HCT116 (cell line): ENCODE measurements at regions not wholly inside any gene's neighbourhood (a gene's known extent, or its start where the extent isn't known, plus 50 kb on each side); places are given as distances from the start of the nearest gene placed in this dataset.

Source experiments
- ATAC-seq: fragments of 200-7000 bp; cut with Tn5 transposase; 2 replicates; pipeline ENCODE4 v1.9.1; 2020; ENCODE audit warnings: mild to moderate bottlenecking, moderate library complexity
- BruUV-seq: library from RNA; stranded (reverse); fragments of 400-500 nt; replicated peaks from 2 replicates; lab custom pipeline; 2021; lab: Mats Ljungman, UMichigan
- CTCF ChIA-PET: fragments of 300-600 bp; sonication (Branson Sonifier 250); formaldehyde crosslinking; loops from one replicate; lab custom pipeline; 2021; ENCODE audit warnings: antibody characterized with exemption; lab: Charles Lee
- POLR2A ChIA-PET: fragments of 300-600, 350-600 bp; sonication (Branson Sonifier 250); formaldehyde crosslinking; loops from one replicate; lab custom pipeline; 2021; ENCODE audit warnings: antibody characterized with exemption; lab: Charles Lee
- RAD21 ChIA-PET, 2 experiments: fragments of 300-600 bp; sonication (Branson Sonifier 250); formaldehyde crosslinking; loops; one replicate each; lab custom pipeline; 2023; ENCODE audit warnings: low total read pairs in 2 of 2; ENCODE audit not compliant: uncharacterized antibody in 2 of 2, unreplicated experiment in 2 of 2, low non-redundant PET in 1 of 2; lab: Charles Lee
- DNase-seq: peaks from one replicate; pipeline ENCODE4 v3.0.0-alpha.2; 2010; ENCODE audit warnings: low read depth, low spot score
- H2AFZ ChIP-seq: fragments of 200-600 bp; shearing (Covaris generic), sonication (generic); 2 replicates; pipeline ENCODE4 v1.6.1; 2017; ENCODE audit warnings: low read depth, mixed run types, mixed read lengths, antibody characterized with exemption, low read length; ENCODE audit not compliant: poor library complexity, severe bottlenecking
- H3K27ac ChIP-seq: 2 replicates; pipeline ENCODE4 v1.5.1; 2012; ENCODE audit warnings: low read depth, low read length
- H3K27me3 ChIP-seq: fragments of 200-600 bp; sonication (generic); 2 replicates; pipeline ENCODE4 v1.6.1; 2016; ENCODE audit warnings: mixed run types, low read length, mixed read lengths; ENCODE audit not compliant: insufficient read depth
- H3K36me3 ChIP-seq, 2 experiments: fragments of 200-500 bp in 1 of 2; fragments of 200-600 bp in 1 of 2; sonication (Bioruptor generic) in 1 of 2; sonication (generic) in 1 of 2; 2 replicates each; pipeline versions ENCODE4 v1.5.1 to v1.6.1; 2014 to 2016; ENCODE audit warnings: low read length in 2 of 2, inconsistent platforms in 1 of 2, mixed read lengths in 1 of 2, mixed run types in 1 of 2; ENCODE audit not compliant: insufficient read depth in 2 of 2, control insufficient read depth in 1 of 2
- H3K4me1 ChIP-seq, 2 experiments: fragments of 200-600 bp in 1 of 2; sonication (generic) in 1 of 2; 2 replicates each; pipeline versions ENCODE4 v1.5.1 to v1.6.1; 2012 to 2017; ENCODE audit warnings: low read length in 2 of 2, inconsistent platforms in 1 of 2, mild to moderate bottlenecking in 1 of 2, mixed read lengths in 1 of 2, mixed run types in 1 of 2, moderate library complexity in 1 of 2; ENCODE audit not compliant: insufficient read depth in 2 of 2, control insufficient read depth in 1 of 2
- H3K4me2 ChIP-seq: fragments of 200-600 bp; sonication (generic); 2 replicates; pipeline ENCODE4 v1.6.1; 2017; ENCODE audit warnings: mixed run types, low read length, mixed read lengths
- H3K4me3 ChIP-seq, 2 experiments: fragments of 200-600 bp in 1 of 2; sonication (generic) in 1 of 2; replicated peaks in 1 of 2; 2 replicates each; pipeline ENCODE4 v1.5.1; 2011 to 2016; ENCODE audit warnings: low read length in 2 of 2, control low read depth in 1 of 2, low read depth in 1 of 2, mild to moderate bottlenecking in 1 of 2, mixed read lengths in 1 of 2, mixed run types in 1 of 2
- H3K79me2 ChIP-seq: fragments of 200-600 bp; sonication (generic); 2 replicates; pipeline ENCODE4 v1.6.1; 2017; ENCODE audit warnings: mild to moderate bottlenecking, mixed run types, low read length, moderate library complexity, mixed read lengths; ENCODE audit not compliant: insufficient read depth
- H3K9ac ChIP-seq: fragments of 200-600 bp; sonication (generic); 2 replicates; pipeline ENCODE4 v1.6.1; 2016; ENCODE audit warnings: low read length, mixed read lengths
- H3K9me2 ChIP-seq: fragments of 200-600 bp; sonication (generic), shearing (Covaris generic); 2 replicates; pipeline ENCODE4 v1.6.1; 2017; ENCODE audit warnings: mixed run types, mild to moderate bottlenecking, moderate library complexity; ENCODE audit not compliant: insufficient read depth
- H3K9me3 ChIP-seq, 2 experiments: fragments of 200-500 bp in 1 of 2; fragments of 200-600 bp in 1 of 2; sonication (Bioruptor generic) in 1 of 2; sonication (generic) in 1 of 2; 2 replicates each; pipeline ENCODE4 v1.6.1; 2014 to 2017; ENCODE audit warnings: low read length in 2 of 2, mixed read lengths in 2 of 2, inconsistent platforms in 1 of 2, low read depth in 1 of 2, mild to moderate bottlenecking in 1 of 2, mixed run types in 1 of 2, moderate library complexity in 1 of 2; ENCODE audit not compliant: control insufficient read depth in 1 of 2, insufficient read depth in 1 of 2
- H4K20me1 ChIP-seq: fragments of 200-600 bp; sonication (generic), shearing (Covaris generic); 2 replicates; pipeline ENCODE4 v1.6.1; 2017; ENCODE audit warnings: mixed run types, mild to moderate bottlenecking, moderate library complexity; ENCODE audit not compliant: insufficient read depth
- ELF1 ChIP-seq: IDR thresholded peaks from 2 replicates; pipeline ENCODE4 v1.6.1; 2012; ENCODE audit warnings: low read depth, borderline replicate concordance
- EZH2 ChIP-seq: fragments of 200-600 bp; sonication (generic); IDR thresholded peaks from 2 replicates; pipeline ENCODE4 v1.6.1; 2017; ENCODE audit warnings: antibody characterized with exemption, mixed run types
- FOSL1 ChIP-seq: IDR thresholded peaks from 2 replicates; pipeline ENCODE4 v1.6.1; 2012; ENCODE audit warnings: low read depth
- JUND ChIP-seq: IDR thresholded peaks from 2 replicates; pipeline ENCODE4 v1.6.1; 2012
- RAD21 ChIP-seq: IDR thresholded peaks from 2 replicates; pipeline ENCODE4 v1.6.1; 2012; ENCODE audit warnings: low read depth, mild to moderate bottlenecking
- ZFX ChIP-seq: fragments of 450-650 bp; IDR thresholded peaks from 2 replicates; pipeline ENCODE4 v1.6.1; 2017
- intact Hi-C: fragments of 100-400 bp; cut with micrococcal nuclease; formaldehyde crosslinking; loops from 2 replicates; pipeline ENCODE4 v1.10.0; 2022
- TF ChIP-seq, protein P1 (sequence below): IDR thresholded peaks from 2 replicates; pipeline ENCODE4 v1.6.1; 2011; ENCODE audit warnings: mild to moderate bottlenecking, low read length, moderate library complexity; ENCODE audit not compliant: insufficient replicate concordance; ENCODE audit errors: extremely low read depth
- TF ChIP-seq, protein P2 (sequence below): IDR thresholded peaks from 2 replicates; pipeline ENCODE4 v1.6.1; 2012

DNA sequence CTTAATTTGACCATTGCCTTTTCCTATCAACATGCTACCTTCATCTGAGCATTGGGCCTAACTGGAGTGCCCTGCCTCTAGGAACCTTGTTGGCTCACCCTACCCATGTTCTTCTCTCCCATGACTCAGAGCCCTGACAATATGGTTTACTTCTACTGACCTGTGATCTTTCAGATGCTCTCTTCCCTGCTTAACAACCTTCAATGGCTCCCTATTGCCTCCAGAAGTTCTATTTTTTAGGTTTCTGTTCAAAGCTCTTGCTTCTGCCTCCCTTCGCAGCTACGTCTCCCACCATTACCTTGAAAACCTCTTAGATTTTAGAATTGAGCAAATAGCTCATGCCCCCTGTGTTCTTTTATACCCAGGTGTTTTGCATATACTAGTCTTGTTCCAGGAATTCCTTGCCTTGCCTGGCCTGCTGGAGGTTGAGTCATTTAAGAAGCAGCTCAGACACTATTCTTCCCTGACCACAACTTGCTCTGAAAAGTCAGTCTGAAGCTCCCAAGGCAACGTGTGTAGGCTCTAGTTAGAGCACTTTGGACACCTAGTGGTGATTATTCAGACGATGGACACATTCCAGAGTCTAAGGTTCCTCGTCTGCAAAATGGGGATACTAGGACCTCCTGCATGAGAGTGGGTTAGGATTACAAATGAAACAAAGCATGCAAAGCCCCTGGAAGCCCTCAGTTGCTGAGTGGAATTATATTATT is 64.4 kb upstream of the EMX2 start (continued):
- TF ChIP-seq, protein P1, sequence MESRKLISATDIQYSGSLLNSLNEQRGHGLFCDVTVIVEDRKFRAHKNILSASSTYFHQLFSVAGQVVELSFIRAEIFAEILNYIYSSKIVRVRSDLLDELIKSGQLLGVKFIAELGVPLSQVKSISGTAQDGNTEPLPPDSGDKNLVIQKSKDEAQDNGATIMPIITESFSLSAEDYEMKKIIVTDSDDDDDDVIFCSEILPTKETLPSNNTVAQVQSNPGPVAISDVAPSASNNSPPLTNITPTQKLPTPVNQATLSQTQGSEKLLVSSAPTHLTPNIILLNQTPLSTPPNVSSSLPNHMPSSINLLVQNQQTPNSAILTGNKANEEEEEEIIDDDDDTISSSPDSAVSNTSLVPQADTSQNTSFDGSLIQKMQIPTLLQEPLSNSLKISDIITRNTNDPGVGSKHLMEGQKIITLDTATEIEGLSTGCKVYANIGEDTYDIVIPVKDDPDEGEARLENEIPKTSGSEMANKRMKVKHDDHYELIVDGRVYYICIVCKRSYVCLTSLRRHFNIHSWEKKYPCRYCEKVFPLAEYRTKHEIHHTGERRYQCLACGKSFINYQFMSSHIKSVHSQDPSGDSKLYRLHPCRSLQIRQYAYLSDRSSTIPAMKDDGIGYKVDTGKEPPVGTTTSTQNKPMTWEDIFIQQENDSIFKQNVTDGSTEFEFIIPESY = no peak
- TF ChIP-seq EZH2 = no peak
- TF ChIP-seq JUND = no peak; the same call in 1 of the 2 replicates
- TF ChIP-seq ZFX = no peak

DNA sequence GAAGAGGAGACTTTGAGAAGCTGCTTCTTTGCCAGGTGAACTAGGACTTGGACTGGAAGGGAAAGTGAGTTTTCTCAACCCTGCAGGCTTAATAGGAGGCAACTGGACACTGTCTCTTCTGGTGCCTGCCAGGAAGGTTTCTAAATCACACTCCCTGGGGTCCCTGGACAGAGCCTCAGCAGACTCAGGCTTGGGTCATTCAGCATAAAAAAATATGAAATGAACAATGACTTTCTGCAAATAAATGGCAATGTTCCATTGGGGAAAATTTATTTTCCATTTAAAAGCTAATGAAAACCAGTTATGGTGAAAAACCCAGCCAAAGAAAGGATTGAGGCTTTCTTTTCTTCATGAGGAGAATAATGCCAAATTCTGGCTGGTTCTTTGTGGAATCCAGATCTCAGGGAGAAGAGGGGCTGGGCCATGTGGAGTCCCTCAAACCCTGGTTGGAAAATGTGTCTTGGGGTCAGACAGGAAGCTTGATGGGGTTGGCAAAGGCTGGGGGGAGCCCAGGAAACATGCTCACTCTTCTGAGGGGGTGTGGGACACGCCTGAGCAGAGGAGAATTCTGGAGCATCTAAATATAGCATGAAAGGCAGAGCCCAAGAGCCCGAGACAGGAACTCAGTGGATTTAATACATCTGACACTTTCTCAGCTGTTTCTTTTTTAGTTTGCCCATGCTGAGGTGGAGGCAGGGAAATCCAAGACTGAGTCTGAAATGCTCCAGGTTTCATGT is 65.2 kb upstream of the EMX2 start:
- BruUV-seq = no TSS peak
- RAD21 ChIA-PET = interaction anchor here (0.8 to 1.5 kb wide), 4 partner anchors 28 to 261 kb away, joined by 3 to 6 read pairs (median 5); no protein-coding TSS in a partner anchor
- Histone ChIP-seq H2AFZ (peak overlapping the region; percentile 85), H3K4me2 (no peak overlapping the region), H3K9ac (no peak overlapping the region), H4K20me1 (no peaks in the 10 kb centered on the region)
- TF ChIP-seq, protein P2, sequence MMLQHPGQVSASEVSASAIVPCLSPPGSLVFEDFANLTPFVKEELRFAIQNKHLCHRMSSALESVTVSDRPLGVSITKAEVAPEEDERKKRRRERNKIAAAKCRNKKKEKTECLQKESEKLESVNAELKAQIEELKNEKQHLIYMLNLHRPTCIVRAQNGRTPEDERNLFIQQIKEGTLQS = no peak
- TF ChIP-seq FOSL1 = no peak
- TF ChIP-seq RAD21 = no peak
- TF ChIP-seq ELF1 = no peak
- TF ChIP-seq, all 23 proteins: peak for 0
- H3K9me3 ChIP-seq = no peaks in the 10 kb centered on the region
- ChIA-PET POLR2A (interaction anchor here (1.1 kb wide), 1 partner anchor 19 kb away, joined by 3 read pairs; no protein-coding TSS in a partner anchor), CTCF (interaction anchor here (0.8 to 2.6 kb wide), 10 partner anchors 16 to 266 kb away, joined by 3 to 34 read pairs (median 5); no protein-coding TSS in a partner anchor)
- no peaks in the 10 kb centered on the region for H3K27me3 ChIP-seq
- no peak overlapping the region for H3K27ac ChIP-seq
- H3K4me3 ChIP-seq = no peak overlapping the region
- intact Hi-C loops = no loop called here
- no peak for ATAC-seq
- H3K36me3 ChIP-seq = no peaks in the 10 kb centered on the region
- H3K9me2 ChIP-seq = no peaks in the 10 kb centered on the region
- no peaks in the 10 kb centered on the region for H3K79me2 ChIP-seq
- H3K4me1 ChIP-seq = peaks cover 0 to 10% of the 10 kb centered on the region in 2 experiments; a peak in 2 of 4 replicates
- no peak for DNase-seq
